ENCODE measurements at regions not wholly inside any gene's neighbourhood (a gene's known extent, or its start where the extent isn't known, plus 50 kb on each side); places are given as distances from the start of the nearest gene placed in this dataset.
"Not testable (repeated sequence)": the region's sequence is repeated elsewhere in the genome, so short reads cannot be mapped to it uniquely, and the experiment has no call there.

- H3K4me3 ChIP-seq (ENCODE audit: insufficient read depth in 1 of 2, low read depth in 1 of 2, low read length in 2 of 2) = no peak overlapping the region
- 50% methylated on average over 3 of the region's 3 CpGs for WGBS
Observed at GRCh38 chr7:148503900-148504487, 86.6 kb upstream of the C7orf33 start.

GRCh38 chr7:148505645-148506375 lies 84.8 kb upstream of the C7orf33 start:
- no peak overlapping the region for H4K91ac ChIP-seq (ENCODE audit: low read length)
- no peak overlapping the region for H3K18ac ChIP-seq (ENCODE audit: low read depth in 1 of 2, low read length in 2 of 2)
- H2BK12ac ChIP-seq (ENCODE audit: low read length in 2 of 2) = no peak overlapping the region
- no peak overlapping the region for H2AFZ ChIP-seq (ENCODE audit: low read depth, low read length)
- no peak overlapping the region for H3K4ac ChIP-seq (ENCODE audit: low read depth in 1 of 2, low read length in 2 of 2)
- no peaks in the 10 kb centered on the region for H3K4me1 ChIP-seq (ENCODE audit: control insufficient read depth, insufficient read depth, low read depth, low read length)
- H3K27me3 ChIP-seq (ENCODE audit: control insufficient read depth in 1 of 2, insufficient read depth in 1 of 2, low read length in 2 of 2) = peaks cover 22 to 26% of the 10 kb centered on the region in 2 experiments
- no peak overlapping the region for H4K8ac ChIP-seq (ENCODE audit: low read length)
- no peaks in the 10 kb centered on the region for H3K9me3 ChIP-seq (ENCODE audit: control insufficient read depth, low read length)
- WGBS = 79% methylated on average over 7 of the region's 7 CpGs
- H3K36me3 ChIP-seq (ENCODE audit: control insufficient read depth in 1 of 2, insufficient read depth in 2 of 2, low read depth in 1 of 2, low read length in 2 of 2) = no peaks in the 10 kb centered on the region
- no peak overlapping the region for H2AK5ac ChIP-seq (ENCODE audit: low read length, severe bottlenecking)
- no peak overlapping the region for H3K9ac ChIP-seq (ENCODE audit: low read length)
- no peak overlapping the region for H3K14ac ChIP-seq (ENCODE audit: low read length in 2 of 2)
- H2BK15ac ChIP-seq (ENCODE audit: low read depth, poor library complexity, severe bottlenecking) = no peak overlapping the region
- H3K4me3 ChIP-seq (ENCODE audit: insufficient read depth in 1 of 2, low read depth in 1 of 2, low read length in 2 of 2) = no peak overlapping the region
- no peak overlapping the region for H3K4me2 ChIP-seq (ENCODE audit: low read length, poor library complexity, severe bottlenecking)
- H3K79me1 ChIP-seq (replicated peaks; ENCODE audit: low read length, poor library complexity, severe bottlenecking) = no peaks in the 10 kb centered on the region
- H3K23ac ChIP-seq (ENCODE audit: low read length in 2 of 2) = no peak overlapping the region
- no peak for DNase-seq
- no peak overlapping the region for H2BK5ac ChIP-seq (ENCODE audit: low read depth, low read length, poor library complexity, severe bottlenecking)
- H2BK120ac ChIP-seq (ENCODE audit: low read depth, low read length) = no peak overlapping the region
- H3K27ac ChIP-seq (ENCODE audit: low read length, poor library complexity, severe bottlenecking) = no peak overlapping the region

More at GRCh38 chr7:148503900-148504487, 86.6 kb upstream of the C7orf33 start:
- no peaks in the 10 kb centered on the region for H3K4me1 ChIP-seq (ENCODE audit: control insufficient read depth, insufficient read depth, low read depth, low read length)
- H3K79me1 ChIP-seq (replicated peaks; ENCODE audit: low read length, poor library complexity, severe bottlenecking) = no peaks in the 10 kb centered on the region
- H4K8ac ChIP-seq (ENCODE audit: low read length) = no peak overlapping the region
- H2AK5ac ChIP-seq (ENCODE audit: low read length, severe bottlenecking) = no peak overlapping the region
- H2BK15ac ChIP-seq (ENCODE audit: low read depth, poor library complexity, severe bottlenecking) = no peak overlapping the region
- no peak overlapping the region for H3K9ac ChIP-seq (ENCODE audit: low read length)
- DNase-seq = peak; percentile 46
- H2BK12ac ChIP-seq (ENCODE audit: low read length in 2 of 2) = no peak overlapping the region
- H3K36me3 ChIP-seq (ENCODE audit: control insufficient read depth in 1 of 2, insufficient read depth in 2 of 2, low read depth in 1 of 2, low read length in 2 of 2) = no peaks in the 10 kb centered on the region
- no peak overlapping the region for H4K91ac ChIP-seq (ENCODE audit: low read length)
- H3K18ac ChIP-seq (ENCODE audit: low read depth in 1 of 2, low read length in 2 of 2) = no peak overlapping the region
- no peak overlapping the region for H2BK120ac ChIP-seq (ENCODE audit: low read depth, low read length)
- H2AFZ ChIP-seq (ENCODE audit: low read depth, low read length) = no peak overlapping the region
- no peaks in the 10 kb centered on the region for H3K9me3 ChIP-seq (ENCODE audit: control insufficient read depth, low read length)
- no peak overlapping the region for H3K23ac ChIP-seq (ENCODE audit: low read length in 2 of 2)
- H2BK5ac ChIP-seq (ENCODE audit: low read depth, low read length, poor library complexity, severe bottlenecking) = no peak overlapping the region
- H3K27ac ChIP-seq (ENCODE audit: low read length, poor library complexity, severe bottlenecking) = no peak overlapping the region
- no peak overlapping the region for H3K4me2 ChIP-seq (ENCODE audit: low read length, poor library complexity, severe bottlenecking)
- H3K4ac ChIP-seq (ENCODE audit: low read depth in 1 of 2, low read length in 2 of 2) = no peak overlapping the region
- H3K27me3 ChIP-seq (ENCODE audit: control insufficient read depth in 1 of 2, insufficient read depth in 1 of 2, low read length in 2 of 2) = peaks cover 33 to 37% of the 10 kb centered on the region in 2 experiments
- H3K14ac ChIP-seq (ENCODE audit: low read length in 2 of 2) = no peak overlapping the region

GRCh38 chr7:148507064-148507573 lies 83.4 kb upstream of the C7orf33 start:
- H3K27me3 ChIP-seq (ENCODE audit: control insufficient read depth in 1 of 2, insufficient read depth in 1 of 2, low read length in 2 of 2) = peaks cover 10 to 17% of the 10 kb centered on the region in 2 experiments
- H3K9me3 ChIP-seq (ENCODE audit: control insufficient read depth, low read length); H2BK12ac ChIP-seq (ENCODE audit: low read length in 2 of 2); H3K4me2 ChIP-seq (ENCODE audit: low read length, poor library complexity, severe bottlenecking); H3K14ac ChIP-seq (ENCODE audit: low read length in 2 of 2); H3K18ac ChIP-seq (ENCODE audit: low read depth in 1 of 2, low read length in 2 of 2); H2AFZ ChIP-seq (ENCODE audit: low read depth, low read length); H3K4me3 ChIP-seq (ENCODE audit: insufficient read depth in 1 of 2, low read depth in 1 of 2, low read length in 2 of 2); H2BK120ac ChIP-seq (ENCODE audit: low read depth, low read length); H3K4ac ChIP-seq (ENCODE audit: low read depth in 1 of 2, low read length in 2 of 2); H2AK5ac ChIP-seq (ENCODE audit: low read length, severe bottlenecking); H4K91ac ChIP-seq (ENCODE audit: low read length); H2BK15ac ChIP-seq (ENCODE audit: low read depth, poor library complexity, severe bottlenecking); H4K8ac ChIP-seq (ENCODE audit: low read length); H3K9ac ChIP-seq (ENCODE audit: low read length); DNase-seq; H2BK5ac ChIP-seq (ENCODE audit: low read depth, low read length, poor library complexity, severe bottlenecking); H3K27ac ChIP-seq (ENCODE audit: low read length, poor library complexity, severe bottlenecking); H3K79me1 ChIP-seq (replicated peaks; ENCODE audit: low read length, poor library complexity, severe bottlenecking); H3K4me1 ChIP-seq (ENCODE audit: control insufficient read depth, insufficient read depth, low read depth, low read length); H3K36me3 ChIP-seq (ENCODE audit: control insufficient read depth in 1 of 2, insufficient read depth in 2 of 2, low read depth in 1 of 2, low read length in 2 of 2); H3K23ac ChIP-seq (ENCODE audit: low read length in 2 of 2): not testable (repeated sequence)
- 92% methylated on average over 7 of the region's 7 CpGs for WGBS

GRCh38 chr7:148507787-148508186 lies 82.8 kb upstream of the C7orf33 start:
- 98% methylated on average over 5 of the region's 7 CpGs for WGBS
- Histone ChIP-seq H3K79me1 (replicated peaks; ENCODE audit: low read length, poor library complexity, severe bottlenecking) (no peaks in the 10 kb centered on the region), H3K14ac (ENCODE audit: low read length in 2 of 2) (no peak overlapping the region)

More at GRCh38 chr7:148507787-148508186, 82.8 kb upstream of the C7orf33 start:
- Histone ChIP-seq H2AK5ac (ENCODE audit: low read length, severe bottlenecking) (no peak overlapping the region), H3K18ac (ENCODE audit: low read depth in 1 of 2, low read length in 2 of 2) (no peak overlapping the region), H3K4me2 (ENCODE audit: low read length, poor library complexity, severe bottlenecking) (no peak overlapping the region), H2BK15ac (ENCODE audit: low read depth, poor library complexity, severe bottlenecking) (no peak overlapping the region), H3K23ac (ENCODE audit: low read length in 2 of 2) (no peak overlapping the region), H2BK120ac (ENCODE audit: low read depth, low read length) (no peak overlapping the region), H3K27ac (ENCODE audit: low read length, poor library complexity, severe bottlenecking) (no peak overlapping the region), H3K36me3 (ENCODE audit: control insufficient read depth in 1 of 2, insufficient read depth in 2 of 2, low read depth in 1 of 2, low read length in 2 of 2) (no peaks in the 10 kb centered on the region), H3K4ac (ENCODE audit: low read depth in 1 of 2, low read length in 2 of 2) (no peak overlapping the region), H4K8ac (ENCODE audit: low read length) (no peak overlapping the region), H3K9ac (ENCODE audit: low read length) (no peak overlapping the region), H2BK12ac (ENCODE audit: low read length in 2 of 2) (no peak overlapping the region), H4K91ac (ENCODE audit: low read length) (no peak overlapping the region), H3K4me3 (ENCODE audit: insufficient read depth in 1 of 2, low read depth in 1 of 2, low read length in 2 of 2) (no peak overlapping the region), H3K9me3 (ENCODE audit: control insufficient read depth, low read length) (no peaks in the 10 kb centered on the region), H3K4me1 (ENCODE audit: control insufficient read depth, insufficient read depth, low read depth, low read length) (no peaks in the 10 kb centered on the region), H3K27me3 (ENCODE audit: control insufficient read depth in 1 of 2, insufficient read depth in 1 of 2, low read length in 2 of 2) (peaks cover 4 to 11% of the 10 kb centered on the region in 2 experiments), H2AFZ (ENCODE audit: low read depth, low read length) (no peak overlapping the region), H2BK5ac (ENCODE audit: low read depth, low read length, poor library complexity, severe bottlenecking) (no peak overlapping the region)
- no peak for DNase-seq
